ENCODE measurements at regions not wholly inside any gene's neighbourhood (a gene's known extent, or its start where the extent isn't known, plus 50 kb on each side); places are given as distances from the start of the nearest gene placed in this dataset.

DNA sequence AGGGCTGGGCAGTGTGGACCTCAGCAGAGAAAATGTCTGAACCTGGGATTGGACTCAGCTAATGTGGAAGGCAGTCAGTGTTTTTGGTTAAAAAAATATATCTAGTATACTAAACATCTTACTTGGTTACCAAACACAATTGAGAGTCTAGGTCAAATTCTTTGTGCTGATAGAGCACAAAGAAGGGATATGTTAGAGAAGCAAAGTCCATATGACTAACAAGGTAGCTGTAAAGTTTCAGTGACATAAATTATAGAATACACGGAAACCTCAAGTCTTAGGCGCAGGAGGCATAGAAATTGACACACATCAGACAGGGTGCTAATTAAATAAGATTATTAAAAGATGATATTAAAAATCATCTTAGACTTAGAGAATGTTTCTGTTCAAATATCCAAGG is 718.3 kb downstream of the TLR4 start:
- BruUV-seq (replicated peaks) = no TSS peak
- ChIA-PET POLR2A (no interaction called here), SMC1A (ENCODE audit: uncharacterized antibody, unreplicated experiment) (interaction anchor here (0.9 kb wide), 1 partner anchor 14 kb away, joined by 3 read pairs; no protein-coding TSS in a partner anchor), CTCF (no interaction called here), RAD21 (ENCODE audit: unreplicated experiment) (no interaction called here)
- no peak for ATAC-seq
- no peak overlapping the region for H2AFZ ChIP-seq (ENCODE audit: control insufficient read depth, low read depth, low read length)
- H4K20me1 ChIP-seq (ENCODE audit: control insufficient read depth, insufficient read depth) = no peaks in the 10 kb centered on the region
- FAIRE-seq = no peak
- no peak overlapping the region for H3K4me2 ChIP-seq (ENCODE audit: control insufficient read depth, insufficient read depth)
- TF ChIP-seq, protein P1, sequence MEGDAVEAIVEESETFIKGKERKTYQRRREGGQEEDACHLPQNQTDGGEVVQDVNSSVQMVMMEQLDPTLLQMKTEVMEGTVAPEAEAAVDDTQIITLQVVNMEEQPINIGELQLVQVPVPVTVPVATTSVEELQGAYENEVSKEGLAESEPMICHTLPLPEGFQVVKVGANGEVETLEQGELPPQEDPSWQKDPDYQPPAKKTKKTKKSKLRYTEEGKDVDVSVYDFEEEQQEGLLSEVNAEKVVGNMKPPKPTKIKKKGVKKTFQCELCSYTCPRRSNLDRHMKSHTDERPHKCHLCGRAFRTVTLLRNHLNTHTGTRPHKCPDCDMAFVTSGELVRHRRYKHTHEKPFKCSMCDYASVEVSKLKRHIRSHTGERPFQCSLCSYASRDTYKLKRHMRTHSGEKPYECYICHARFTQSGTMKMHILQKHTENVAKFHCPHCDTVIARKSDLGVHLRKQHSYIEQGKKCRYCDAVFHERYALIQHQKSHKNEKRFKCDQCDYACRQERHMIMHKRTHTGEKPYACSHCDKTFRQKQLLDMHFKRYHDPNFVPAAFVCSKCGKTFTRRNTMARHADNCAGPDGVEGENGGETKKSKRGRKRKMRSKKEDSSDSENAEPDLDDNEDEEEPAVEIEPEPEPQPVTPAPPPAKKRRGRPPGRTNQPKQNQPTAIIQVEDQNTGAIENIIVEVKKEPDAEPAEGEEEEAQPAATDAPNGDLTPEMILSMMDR (IDR thresholded peaks at IDR 0.05 in 2 of 3, conservative IDR thresholded peaks at IDR 0.05 in 1 of 3; ENCODE audit: control insufficient read depth in 2 of 3, extremely low read depth in 1 of 3, insufficient read depth in 1 of 3, low read depth in 3 of 3, low read length in 3 of 3) = no peak
- in situ Hi-C loops (cut with MboI) = no loop called here
- no peaks in the 10 kb centered on the region for H3K27me3 ChIP-seq (replicated peaks in 1 of 2; ENCODE audit: control insufficient read depth in 2 of 2, insufficient read depth in 2 of 2, low read length in 1 of 2)
- no peaks in the 10 kb centered on the region for H3K36me3 ChIP-seq (ENCODE audit: control insufficient read depth in 2 of 2, insufficient read depth in 2 of 2, low read length in 1 of 2)
- no peak overlapping the region for H3K27ac ChIP-seq (ENCODE audit: control insufficient read depth, insufficient read depth)
- no peaks in the 10 kb centered on the region for H3K9me3 ChIP-seq (replicated peaks; ENCODE audit: control insufficient read depth, insufficient read depth, low read length)
- WGBS (ENCODE audit: insufficient coverage, insufficient replicate concordance, low lambda C conversion rate, missing lambda C conversion rate) = 11% methylated on average over 2 of the region's 2 CpGs
- H3K79me2 ChIP-seq (ENCODE audit: control insufficient read depth, insufficient read depth, low read length) = no peaks in the 10 kb centered on the region
- intact Hi-C loops (cut with micrococcal nuclease; ENCODE audit: unreplicated experiment) = no loop called here
- no peak for DNase-seq (ENCODE audit: low read depth, low spot score)
- no peak overlapping the region for H3K9ac ChIP-seq (ENCODE audit: control insufficient read depth, insufficient read depth, low read length)
- H3K4me3 ChIP-seq = no peak overlapping the region
- H3K4me1 ChIP-seq (ENCODE audit: control insufficient read depth, insufficient read depth, low read length) = no peaks in the 10 kb centered on the region

GRCh38 chr9:118423021-118423420 is 718.8 kb downstream of the TLR4 start:
- H3K4me2 ChIP-seq (ENCODE audit: control insufficient read depth, insufficient read depth) = no peak overlapping the region
- in situ Hi-C loops (cut with MboI) = no loop called here
- no peak overlapping the region for H2AFZ ChIP-seq (ENCODE audit: control insufficient read depth, low read depth, low read length)
- ChIA-PET CTCF (no interaction called here), POLR2A (no interaction called here), SMC1A (ENCODE audit: uncharacterized antibody, unreplicated experiment) (interaction anchor here (0.9 kb wide), 1 partner anchor 15 kb away, joined by 3 read pairs; no protein-coding TSS in a partner anchor), RAD21 (ENCODE audit: unreplicated experiment) (no interaction called here)
- DNase-seq (ENCODE audit: low read depth, low spot score) = no peak
- H4K20me1 ChIP-seq (ENCODE audit: control insufficient read depth, insufficient read depth) = no peaks in the 10 kb centered on the region
- no peaks in the 10 kb centered on the region for H3K79me2 ChIP-seq (ENCODE audit: control insufficient read depth, insufficient read depth, low read length)
- no peak overlapping the region for H3K4me3 ChIP-seq
- H3K4me1 ChIP-seq (ENCODE audit: control insufficient read depth, insufficient read depth, low read length) = no peaks in the 10 kb centered on the region
- no peak for ATAC-seq
- BruUV-seq (replicated peaks) = no TSS peak
- WGBS (ENCODE audit: insufficient coverage, insufficient replicate concordance, low lambda C conversion rate, missing lambda C conversion rate) = 0% methylated on average over 3 of the region's 3 CpGs
- no peaks in the 10 kb centered on the region for H3K27me3 ChIP-seq (replicated peaks in 1 of 2; ENCODE audit: control insufficient read depth in 2 of 2, insufficient read depth in 2 of 2, low read length in 1 of 2)
- no peak for FAIRE-seq
- H3K9me3 ChIP-seq (replicated peaks; ENCODE audit: control insufficient read depth, insufficient read depth, low read length) = no peaks in the 10 kb centered on the region
- no peak overlapping the region for H3K9ac ChIP-seq (ENCODE audit: control insufficient read depth, insufficient read depth, low read length)
- H3K27ac ChIP-seq (ENCODE audit: control insufficient read depth, insufficient read depth) = no peak overlapping the region
- H3K36me3 ChIP-seq (ENCODE audit: control insufficient read depth in 2 of 2, insufficient read depth in 2 of 2, low read length in 1 of 2) = no peaks in the 10 kb centered on the region
- intact Hi-C loops (cut with micrococcal nuclease; ENCODE audit: unreplicated experiment) = no loop called here
- no peak for TF ChIP-seq POLR2AphosphoS5 (IDR thresholded peaks at IDR 0.05; ENCODE audit: low read length)
- no peak for TF ChIP-seq PBX3 (IDR thresholded peaks at IDR 0.05; ENCODE audit: insufficient replicate concordance, low read depth, low read length)
- no peak for TF ChIP-seq ZNF207 (IDR thresholded peaks at IDR 0.05; ENCODE audit: borderline replicate concordance)
- TF ChIP-seq MYC (IDR thresholded peaks at IDR 0.05; ENCODE audit: insufficient read depth, insufficient read length, insufficient replicate concordance, low read length, severe bottlenecking) = no peak
- TF ChIP-seq NRF1 (conservative IDR thresholded peaks at IDR 0.05; ENCODE audit: low read depth, low read length) = no peak
- TF ChIP-seq LARP7 (IDR thresholded peaks at IDR 0.05) = no peak
- no peak for TF ChIP-seq PAX8 (IDR thresholded peaks at IDR 0.05)
- TF ChIP-seq, protein P2, sequence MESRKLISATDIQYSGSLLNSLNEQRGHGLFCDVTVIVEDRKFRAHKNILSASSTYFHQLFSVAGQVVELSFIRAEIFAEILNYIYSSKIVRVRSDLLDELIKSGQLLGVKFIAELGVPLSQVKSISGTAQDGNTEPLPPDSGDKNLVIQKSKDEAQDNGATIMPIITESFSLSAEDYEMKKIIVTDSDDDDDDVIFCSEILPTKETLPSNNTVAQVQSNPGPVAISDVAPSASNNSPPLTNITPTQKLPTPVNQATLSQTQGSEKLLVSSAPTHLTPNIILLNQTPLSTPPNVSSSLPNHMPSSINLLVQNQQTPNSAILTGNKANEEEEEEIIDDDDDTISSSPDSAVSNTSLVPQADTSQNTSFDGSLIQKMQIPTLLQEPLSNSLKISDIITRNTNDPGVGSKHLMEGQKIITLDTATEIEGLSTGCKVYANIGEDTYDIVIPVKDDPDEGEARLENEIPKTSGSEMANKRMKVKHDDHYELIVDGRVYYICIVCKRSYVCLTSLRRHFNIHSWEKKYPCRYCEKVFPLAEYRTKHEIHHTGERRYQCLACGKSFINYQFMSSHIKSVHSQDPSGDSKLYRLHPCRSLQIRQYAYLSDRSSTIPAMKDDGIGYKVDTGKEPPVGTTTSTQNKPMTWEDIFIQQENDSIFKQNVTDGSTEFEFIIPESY (IDR thresholded peaks at IDR 0.05) = no peak
- no peak for TF ChIP-seq MTA3 (IDR thresholded peaks at IDR 0.05; ENCODE audit: borderline replicate concordance, low read length)
- no peak for TF ChIP-seq NR2C1 (IDR thresholded peaks at IDR 0.05)
- TF ChIP-seq CREB1 (IDR thresholded peaks at IDR 0.05; ENCODE audit: low read depth) = no peak
- no peak for TF ChIP-seq RB1 (IDR thresholded peaks at IDR 0.05; ENCODE audit: borderline replicate concordance)
- TF ChIP-seq BRCA1 (IDR thresholded peaks at IDR 0.05; ENCODE audit: low read depth, low read length) = no peak
- TF ChIP-seq GABPA (IDR thresholded peaks at IDR 0.05; ENCODE audit: low read depth) = no peak

Data from GM12878 (cell line).